ENCODE measurements at regions not wholly inside any gene's neighbourhood (a gene's known extent, or its start where the extent isn't known, plus 50 kb on each side); places are given as distances from the start of the nearest gene placed in this dataset.

DNA sequence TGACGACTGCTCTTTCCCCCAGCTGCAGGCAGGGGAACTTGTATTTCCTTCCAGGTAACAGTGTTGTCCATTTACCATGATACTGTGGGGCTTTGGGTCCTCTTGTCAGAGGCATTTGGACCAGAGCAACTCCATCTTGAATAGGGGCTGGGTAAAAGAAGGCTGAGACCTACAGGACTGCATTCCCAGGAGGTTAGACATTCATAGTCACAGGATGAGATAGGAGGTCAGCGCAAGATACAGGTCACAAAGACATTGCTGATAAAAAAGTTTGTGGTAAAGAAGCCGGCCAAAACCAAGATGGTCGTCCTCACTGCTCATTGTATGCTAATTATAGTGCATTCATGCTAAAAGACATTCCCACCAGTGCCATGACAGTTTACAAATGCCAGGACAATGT, 249.5 kb downstream of the SLC4A3 start:
- Histone ChIP-seq H3K9me3 (no peaks in the 10 kb centered on the region), H3K27me3 (peaks cover 0 to 5% (median 0%) of the 10 kb centered on the region in 7 donors), H3K36me3 (no peaks in the 10 kb centered on the region), H3K4me3 (no peak overlapping the region), H3K27ac (no peak overlapping the region), H3K4me1 (no peaks in the 10 kb centered on the region)
- DNase-seq (no peak), ATAC-seq (no peak)
- TF ChIP-seq, protein P1, sequence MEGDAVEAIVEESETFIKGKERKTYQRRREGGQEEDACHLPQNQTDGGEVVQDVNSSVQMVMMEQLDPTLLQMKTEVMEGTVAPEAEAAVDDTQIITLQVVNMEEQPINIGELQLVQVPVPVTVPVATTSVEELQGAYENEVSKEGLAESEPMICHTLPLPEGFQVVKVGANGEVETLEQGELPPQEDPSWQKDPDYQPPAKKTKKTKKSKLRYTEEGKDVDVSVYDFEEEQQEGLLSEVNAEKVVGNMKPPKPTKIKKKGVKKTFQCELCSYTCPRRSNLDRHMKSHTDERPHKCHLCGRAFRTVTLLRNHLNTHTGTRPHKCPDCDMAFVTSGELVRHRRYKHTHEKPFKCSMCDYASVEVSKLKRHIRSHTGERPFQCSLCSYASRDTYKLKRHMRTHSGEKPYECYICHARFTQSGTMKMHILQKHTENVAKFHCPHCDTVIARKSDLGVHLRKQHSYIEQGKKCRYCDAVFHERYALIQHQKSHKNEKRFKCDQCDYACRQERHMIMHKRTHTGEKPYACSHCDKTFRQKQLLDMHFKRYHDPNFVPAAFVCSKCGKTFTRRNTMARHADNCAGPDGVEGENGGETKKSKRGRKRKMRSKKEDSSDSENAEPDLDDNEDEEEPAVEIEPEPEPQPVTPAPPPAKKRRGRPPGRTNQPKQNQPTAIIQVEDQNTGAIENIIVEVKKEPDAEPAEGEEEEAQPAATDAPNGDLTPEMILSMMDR (IDR thresholded peaks at IDR 0.05) = no peak
- WGBS, 2 donors = 74% methylated on average over 4 of the region's 4 CpGs
- intact Hi-C loops (cut with DNase I) = no loop called here

DNA sequence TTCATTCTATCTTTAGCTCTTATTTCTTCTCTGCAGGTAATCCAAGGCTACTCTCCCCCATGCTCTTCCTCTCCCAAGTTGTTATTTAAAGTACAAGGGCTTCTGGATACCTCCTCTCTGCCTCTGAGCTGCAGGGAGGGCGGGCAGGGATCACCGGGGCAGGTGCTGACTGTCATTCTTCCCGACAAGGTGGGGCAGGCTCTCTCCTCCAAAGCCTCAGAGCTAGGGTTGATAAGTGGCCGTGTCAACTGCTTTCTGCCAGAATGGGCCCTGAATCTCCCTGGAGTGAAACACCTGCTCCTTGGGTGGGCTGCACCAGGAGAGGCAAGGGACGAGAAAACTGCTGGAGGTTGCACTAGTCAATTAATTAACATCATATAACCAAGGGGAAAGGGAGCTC, 250.3 kb downstream of the SLC4A3 start:
- ATAC-seq (no peak), DNase-seq (no peak)
- Histone ChIP-seq H3K36me3 (no peaks in the 10 kb centered on the region), H3K4me1 (no peaks in the 10 kb centered on the region), H3K27ac (no peak overlapping the region), H3K4me3 (no peak overlapping the region), H3K9me3 (no peaks in the 10 kb centered on the region), H3K27me3 (peaks cover 0 to 9% (median 0%) of the 10 kb centered on the region in 7 donors)
- TF ChIP-seq, protein P1 (IDR thresholded peaks at IDR 0.05) = no peak
- 53 to 54% methylated on average over 5 of the region's 5 CpGs for WGBS, 2 donors
- intact Hi-C loops (cut with DNase I) = no loop called here

DNA sequence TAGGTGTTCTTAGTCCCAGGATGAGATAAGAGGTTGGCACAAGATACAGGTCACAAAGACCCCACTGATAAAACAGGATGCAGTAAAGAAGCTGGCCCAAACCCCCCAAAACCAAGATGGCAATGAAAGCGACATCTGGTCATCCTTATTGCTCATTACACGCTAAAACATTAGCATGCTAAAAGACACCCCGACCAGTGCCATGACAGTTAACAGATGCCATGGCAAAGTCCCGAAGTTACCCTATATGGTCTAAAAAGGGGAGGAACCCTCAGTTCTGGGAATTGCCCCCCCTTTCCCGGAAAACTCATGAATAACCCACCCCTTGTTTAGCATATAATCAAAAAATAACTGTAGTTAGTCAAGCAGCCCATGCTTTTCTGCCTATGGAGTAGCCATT, 251.1 kb downstream of the SLC4A3 start:
- H3K9me3 ChIP-seq = no peaks in the 10 kb centered on the region
- no peak for ATAC-seq
- peaks cover 0 to 9% (median 0%) of the 10 kb centered on the region in 7 donors for H3K27me3 ChIP-seq
- TF ChIP-seq, protein P1 (IDR thresholded peaks at IDR 0.05) = no peak
- no peak for DNase-seq
- H3K4me3 ChIP-seq = no peak overlapping the region
- intact Hi-C loops (cut with DNase I) = no loop called here
- WGBS, 2 donors = 84 to 90% methylated on average over 5 of the region's 5 CpGs
- no peak overlapping the region for H3K27ac ChIP-seq
- no peaks in the 10 kb centered on the region for H3K36me3 ChIP-seq
- H3K4me1 ChIP-seq = no peaks in the 10 kb centered on the region

DNA sequence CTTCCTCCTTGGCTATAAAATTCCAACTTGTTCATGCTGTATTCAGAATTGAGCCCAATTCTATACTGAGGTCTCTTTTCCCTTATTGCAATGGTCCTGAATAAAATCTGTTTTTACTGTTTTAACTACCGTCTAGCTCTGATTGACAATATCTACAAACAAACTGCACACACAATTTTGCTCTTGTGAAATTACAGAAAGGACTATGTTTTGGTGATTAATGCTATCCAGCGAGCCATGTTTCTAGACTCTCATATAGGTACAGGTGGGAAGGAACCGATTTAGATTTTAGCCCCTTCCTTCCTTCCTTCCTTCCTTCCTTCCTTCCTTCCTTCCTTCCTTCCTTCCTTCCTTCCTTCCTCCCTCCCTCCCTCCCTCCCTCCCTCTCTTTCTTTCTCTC, 254.4 kb downstream of the SLC4A3 start:
- Histone ChIP-seq H3K4me3 (no peak overlapping the region), H3K4me1 (no peaks in the 10 kb centered on the region), H3K27ac (no peak overlapping the region), H3K27me3 (peaks cover 0 to 14% (median 0%) of the 10 kb centered on the region in 7 donors), H3K9me3 (no peaks in the 10 kb centered on the region), H3K36me3 (no peaks in the 10 kb centered on the region)
- DNase-seq (no peak), ATAC-seq (no peak)
- 76 to 88% methylated on average over 3 of the region's 3 CpGs for WGBS, 2 donors
- intact Hi-C loops (cut with DNase I) = loop anchor here in 1 of 10 donors (10.0 kb wide), 1 partner anchor 1833 kb away; no protein-coding TSS in a partner anchor
- TF ChIP-seq, protein P1 (IDR thresholded peaks at IDR 0.05) = no peak

All from heart right ventricle (tissue), 16 donors.